ENCODE measurements at regions not wholly inside any gene's neighbourhood (a gene's known extent, or its start where the extent isn't known, plus 50 kb on each side); places are given as distances from the start of the nearest gene placed in this dataset.

DNA sequence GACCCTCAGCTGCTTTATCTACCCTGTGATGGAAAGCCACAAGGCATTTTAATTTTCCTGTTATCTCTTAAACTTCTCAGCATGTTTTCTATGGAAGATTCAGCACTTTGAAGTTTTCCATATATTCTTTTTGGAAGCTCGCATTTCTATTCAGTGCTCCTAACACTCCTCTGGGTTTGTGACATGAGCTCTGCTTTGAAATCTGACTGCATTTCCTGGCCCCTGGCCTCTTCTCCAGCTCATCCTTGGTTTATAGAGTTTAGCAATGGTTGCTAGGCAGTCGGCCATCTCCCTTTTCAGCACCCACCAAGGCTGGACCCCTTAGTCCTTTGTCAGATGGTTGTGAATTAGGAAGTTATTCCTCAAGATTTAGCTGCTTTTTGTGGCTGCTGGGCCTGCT lies 150.6 kb downstream of the KCNA5 start:
- DNase-seq: no peak
- Histone ChIP-seq H3K9me3 (ENCODE audit: control insufficient read depth, low read depth, low read length) (no peaks in the 10 kb centered on the region), H3K36me3 (ENCODE audit: control insufficient read depth, insufficient read depth, low read length) (no peaks in the 10 kb centered on the region), H3K4me3 (ENCODE audit: low read length) (no peak overlapping the region), H3K27me3 (ENCODE audit: control insufficient read depth, insufficient read depth, low read length) (peaks cover 5% of the 10 kb centered on the region), H3K4me1 (ENCODE audit: control insufficient read depth, insufficient read depth, low read length) (no peaks in the 10 kb centered on the region), H3K27ac (ENCODE audit: low read length) (no peak overlapping the region)
- no CpG with 5 or more reads among the region's 2 CpGs for WGBS (ENCODE audit: insufficient coverage, low lambda C conversion rate)

- H3K4me1 ChIP-seq (ENCODE audit: control insufficient read depth, insufficient read depth, low read length): no peaks in the 10 kb centered on the region
- WGBS (ENCODE audit: insufficient coverage, low lambda C conversion rate): no CpG with 5 or more reads among the region's 1 CpG
These were observed 151.6 kb downstream of the KCNA5 start for GRCh38 chr12:5195244-5195643.

GRCh38 chr12:5195691-5196090 lies 152.0 kb downstream of the KCNA5 start:
- 85% methylated on average over 2 of the region's 3 CpGs for WGBS (ENCODE audit: insufficient coverage, low lambda C conversion rate)
- Histone ChIP-seq H3K4me1 (ENCODE audit: control insufficient read depth, insufficient read depth, low read length) (no peaks in the 10 kb centered on the region), H3K27ac (ENCODE audit: low read length) (no peak overlapping the region), H3K9me3 (ENCODE audit: control insufficient read depth, low read depth, low read length) (no peaks in the 10 kb centered on the region), H3K4me3 (ENCODE audit: low read length) (no peak overlapping the region), H3K27me3 (ENCODE audit: control insufficient read depth, insufficient read depth, low read length) (peaks cover 9% of the 10 kb centered on the region), H3K36me3 (ENCODE audit: control insufficient read depth, insufficient read depth, low read length) (no peaks in the 10 kb centered on the region)
- DNase-seq: no peak

More at GRCh38 chr12:5195244-5195643, 151.6 kb downstream of the KCNA5 start:
- DNase-seq: no peak
- Histone ChIP-seq H3K27ac (ENCODE audit: low read length) (no peak overlapping the region), H3K9me3 (ENCODE audit: control insufficient read depth, low read depth, low read length) (no peaks in the 10 kb centered on the region), H3K27me3 (ENCODE audit: control insufficient read depth, insufficient read depth, low read length) (peaks cover 9% of the 10 kb centered on the region), H3K36me3 (ENCODE audit: control insufficient read depth, insufficient read depth, low read length) (no peaks in the 10 kb centered on the region), H3K4me3 (ENCODE audit: low read length) (no peak overlapping the region)

DNA sequence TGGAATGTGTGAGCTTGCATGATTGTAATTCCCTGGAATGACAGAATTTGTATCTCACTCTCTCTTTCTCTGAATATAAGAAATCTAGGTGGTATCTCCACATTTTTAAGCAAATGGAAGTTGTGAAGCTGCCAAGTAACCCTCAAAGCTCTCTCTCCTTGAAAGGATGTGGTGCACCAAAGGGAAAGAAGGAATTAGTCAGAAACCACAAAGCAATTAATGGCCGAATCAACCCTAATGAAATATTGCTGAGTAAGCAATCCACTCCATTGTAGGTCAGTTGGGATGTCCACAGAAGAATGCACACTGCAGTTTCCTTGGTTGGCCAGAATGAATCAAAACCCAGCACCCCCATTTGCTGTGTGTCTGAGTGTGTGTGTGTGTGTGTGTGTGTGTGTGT lies 153.5 kb downstream of the KCNA5 start:
- WGBS (ENCODE audit: insufficient coverage, low lambda C conversion rate): no CpG with 5 or more reads among the region's 1 CpG
- Histone ChIP-seq H3K27me3 (ENCODE audit: control insufficient read depth, insufficient read depth, low read length) (peaks cover 9% of the 10 kb centered on the region), H3K36me3 (ENCODE audit: control insufficient read depth, insufficient read depth, low read length) (no peaks in the 10 kb centered on the region), H3K9me3 (ENCODE audit: control insufficient read depth, low read depth, low read length) (no peaks in the 10 kb centered on the region), H3K4me1 (ENCODE audit: control insufficient read depth, insufficient read depth, low read length) (no peaks in the 10 kb centered on the region), H3K4me3 (ENCODE audit: low read length) (no peak overlapping the region), H3K27ac (ENCODE audit: low read length) (no peak overlapping the region)
- DNase-seq: no peak

DNA sequence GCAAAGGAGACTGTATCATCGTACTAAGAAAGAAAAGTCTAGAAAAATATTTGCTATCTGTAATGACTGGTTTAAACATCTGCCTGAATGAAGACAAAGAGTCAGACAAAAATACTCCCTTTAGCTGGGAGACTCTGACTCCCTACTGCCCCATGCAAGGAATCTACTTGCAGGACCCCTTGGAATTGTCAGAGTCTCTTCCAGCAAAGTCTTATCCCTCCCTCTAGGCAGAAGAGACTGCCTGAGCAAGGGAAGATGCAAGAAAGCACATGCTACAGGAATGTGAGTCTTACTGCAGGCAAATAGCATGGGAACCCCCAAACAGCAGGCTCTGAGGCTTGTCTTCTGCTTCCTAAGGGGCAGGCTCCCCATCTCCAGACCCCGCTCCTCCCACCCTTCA lies 154.0 kb downstream of the KCNA5 start:
- peaks cover 9% of the 10 kb centered on the region for H3K27me3 ChIP-seq (ENCODE audit: control insufficient read depth, insufficient read depth, low read length)
- H3K9me3 ChIP-seq (ENCODE audit: control insufficient read depth, low read depth, low read length): no peaks in the 10 kb centered on the region
- no peak overlapping the region for H3K4me3 ChIP-seq (ENCODE audit: low read length)
- H3K27ac ChIP-seq (ENCODE audit: low read length): no peak overlapping the region
- 100% methylated on average over 1 of the region's 2 CpGs for WGBS (ENCODE audit: insufficient coverage, low lambda C conversion rate)
- no peaks in the 10 kb centered on the region for H3K36me3 ChIP-seq (ENCODE audit: control insufficient read depth, insufficient read depth, low read length)
- no peak for DNase-seq
- H3K4me1 ChIP-seq (ENCODE audit: control insufficient read depth, insufficient read depth, low read length): peaks cover 4% of the 10 kb centered on the region

DNA sequence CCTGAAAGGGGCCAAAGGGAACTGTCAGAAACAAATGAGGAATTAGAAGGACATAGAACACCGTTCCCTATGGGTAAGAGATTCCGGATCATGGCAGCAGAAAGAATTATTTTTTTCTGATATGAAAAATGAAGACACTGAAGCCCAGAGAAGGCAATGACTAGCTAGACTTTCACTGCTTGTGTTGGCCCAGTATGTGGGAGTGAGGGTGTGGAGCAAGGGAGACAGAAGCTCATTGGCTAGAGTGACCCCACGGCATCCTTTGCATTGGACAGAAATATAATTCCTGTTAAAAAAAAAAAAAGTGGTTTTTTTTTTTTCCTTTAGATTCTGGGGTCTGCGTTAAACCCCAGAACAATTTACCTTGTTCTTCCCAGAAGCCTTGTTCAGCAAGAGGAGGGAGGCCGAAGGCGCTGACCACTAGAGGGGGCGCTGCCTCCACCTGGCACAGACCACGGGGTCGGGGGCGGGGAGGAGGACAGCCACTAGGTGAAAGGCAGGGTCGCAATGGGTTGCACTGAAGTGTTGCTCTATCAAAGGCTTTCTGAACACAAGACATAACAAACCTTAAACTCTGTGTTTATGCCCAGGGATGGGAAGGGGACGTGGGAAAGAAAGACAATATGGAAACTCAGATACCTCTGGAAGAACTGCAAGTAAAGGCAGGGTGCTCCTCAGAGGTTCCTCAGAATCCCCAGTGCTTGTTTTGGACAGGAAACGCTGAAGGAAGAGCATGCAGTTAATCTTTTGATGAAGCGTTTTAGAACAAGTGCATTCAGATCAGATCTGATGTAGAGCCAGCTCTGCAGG lies 156.8 kb downstream of the KCNA5 start:
- no peaks in the 10 kb centered on the region for H3K36me3 ChIP-seq (ENCODE audit: control insufficient read depth, insufficient read depth, low read length)
- peaks cover 14% of the 10 kb centered on the region for H3K4me1 ChIP-seq (ENCODE audit: control insufficient read depth, insufficient read depth, low read length)
- 20% methylated on average over 1 of the region's 14 CpGs for WGBS (ENCODE audit: insufficient coverage, low lambda C conversion rate)
- H3K4me3 ChIP-seq (ENCODE audit: low read length): no peak overlapping the region
- peaks cover 6% of the 10 kb centered on the region for H3K27me3 ChIP-seq (ENCODE audit: control insufficient read depth, insufficient read depth, low read length)
- DNase-seq: peak; percentile 35 to 41
- no peak overlapping the region for H3K27ac ChIP-seq (ENCODE audit: low read length)
- no peaks in the 10 kb centered on the region for H3K9me3 ChIP-seq (ENCODE audit: control insufficient read depth, low read depth, low read length)

GRCh38 chr12:5201554-5202218 lies 158.0 kb downstream of the KCNA5 start:
- H3K27ac ChIP-seq (ENCODE audit: low read length): no peak overlapping the region
- peaks cover 14% of the 10 kb centered on the region for H3K4me1 ChIP-seq (ENCODE audit: control insufficient read depth, insufficient read depth, low read length)
- H3K9me3 ChIP-seq (ENCODE audit: control insufficient read depth, low read depth, low read length): no peaks in the 10 kb centered on the region
- peak; percentile 22 to 38 for DNase-seq
- H3K36me3 ChIP-seq (ENCODE audit: control insufficient read depth, insufficient read depth, low read length): no peaks in the 10 kb centered on the region
- peaks cover 6% of the 10 kb centered on the region for H3K27me3 ChIP-seq (ENCODE audit: control insufficient read depth, insufficient read depth, low read length)
- H3K4me3 ChIP-seq (ENCODE audit: low read length): no peak overlapping the region
- WGBS (ENCODE audit: insufficient coverage, low lambda C conversion rate): no CpG with 5 or more reads among the region's 18 CpGs

DNA sequence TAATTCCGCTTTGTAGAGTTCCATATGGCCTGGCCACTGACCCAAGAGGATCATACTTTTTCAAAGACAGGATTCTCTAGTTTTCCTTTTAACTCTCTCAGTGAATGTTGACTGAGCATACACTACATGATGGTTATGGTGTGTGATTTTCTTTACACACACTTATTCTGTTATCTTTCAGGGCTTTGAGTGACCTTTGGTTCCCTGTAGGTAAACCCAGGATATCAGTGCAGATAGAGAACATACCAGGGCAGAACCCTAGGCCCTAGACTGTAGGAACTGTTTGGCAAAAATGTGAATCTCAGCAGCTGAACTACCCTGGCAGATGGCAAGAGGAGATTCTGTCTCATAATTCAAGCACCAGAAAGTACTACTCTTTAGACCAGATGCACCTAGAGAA lies 159.6 kb downstream of the KCNA5 start:
- Histone ChIP-seq H3K27me3 (ENCODE audit: control insufficient read depth, insufficient read depth, low read length) (peaks cover 4% of the 10 kb centered on the region), H3K36me3 (ENCODE audit: control insufficient read depth, insufficient read depth, low read length) (no peaks in the 10 kb centered on the region), H3K9me3 (ENCODE audit: control insufficient read depth, low read depth, low read length) (no peaks in the 10 kb centered on the region), H3K4me3 (ENCODE audit: low read length) (no peak overlapping the region), H3K27ac (ENCODE audit: low read length) (no peak overlapping the region), H3K4me1 (ENCODE audit: control insufficient read depth, insufficient read depth, low read length) (peaks cover 14% of the 10 kb centered on the region)
- no CpG with 5 or more reads among the region's 1 CpG for WGBS (ENCODE audit: insufficient coverage, low lambda C conversion rate)
- DNase-seq: peak; percentile 22 to 68

DNA sequence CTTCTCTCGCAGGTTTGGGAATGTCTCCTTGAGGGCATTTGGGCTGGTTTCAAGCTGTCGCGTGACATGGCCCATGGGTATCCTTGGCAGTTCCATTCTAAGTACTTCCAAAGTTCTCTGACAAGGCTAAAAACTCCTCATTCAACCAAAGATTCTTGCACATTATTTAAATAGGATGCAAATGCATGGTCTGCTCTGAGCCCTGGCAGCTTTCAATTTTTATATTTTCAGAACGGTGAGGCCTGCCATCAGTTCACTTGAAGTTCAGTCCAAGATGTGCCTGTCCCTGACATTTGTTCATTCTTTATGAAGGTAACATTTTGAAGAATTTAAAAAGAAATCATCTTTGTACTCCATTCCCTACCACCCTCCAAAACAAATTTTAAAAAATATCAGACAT lies 160.0 kb downstream of the KCNA5 start:
- WGBS (ENCODE audit: insufficient coverage, low lambda C conversion rate): no CpG with 5 or more reads among the region's 4 CpGs
- no peak for DNase-seq
- Histone ChIP-seq H3K36me3 (ENCODE audit: control insufficient read depth, insufficient read depth, low read length) (no peaks in the 10 kb centered on the region), H3K4me1 (ENCODE audit: control insufficient read depth, insufficient read depth, low read length) (peaks cover 14% of the 10 kb centered on the region), H3K9me3 (ENCODE audit: control insufficient read depth, low read depth, low read length) (no peaks in the 10 kb centered on the region), H3K27ac (ENCODE audit: low read length) (no peak overlapping the region), H3K27me3 (ENCODE audit: control insufficient read depth, insufficient read depth, low read length) (peaks cover 4% of the 10 kb centered on the region), H3K4me3 (ENCODE audit: low read length) (no peak overlapping the region)

DNA sequence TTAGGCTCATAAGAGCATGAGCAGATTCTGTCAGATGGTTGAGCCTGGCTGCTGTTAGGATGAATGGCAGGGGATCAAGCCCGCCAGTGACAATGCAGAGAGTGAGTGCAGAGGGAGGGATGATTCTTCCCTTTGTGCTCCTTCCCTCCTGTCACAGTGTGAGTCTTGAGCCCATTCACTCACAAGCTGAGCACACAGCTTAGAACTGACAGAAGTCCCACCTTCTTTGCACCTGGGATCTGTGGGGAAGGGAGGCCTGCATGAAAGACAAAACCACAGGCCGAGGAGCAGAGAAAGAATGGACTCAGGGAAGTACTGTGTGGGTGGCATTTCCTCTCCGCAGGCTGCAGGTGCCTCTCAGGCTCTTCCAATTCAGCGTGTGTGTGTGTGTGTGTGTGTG lies 160.6 kb downstream of the KCNA5 start:
- no peaks in the 10 kb centered on the region for H3K9me3 ChIP-seq (ENCODE audit: control insufficient read depth, low read depth, low read length)
- H3K27ac ChIP-seq (ENCODE audit: low read length): no peak overlapping the region
- no peak overlapping the region for H3K4me3 ChIP-seq (ENCODE audit: low read length)
- no CpG with 5 or more reads among the region's 4 CpGs for WGBS (ENCODE audit: insufficient coverage, low lambda C conversion rate)
- H3K36me3 ChIP-seq (ENCODE audit: control insufficient read depth, insufficient read depth, low read length): no peaks in the 10 kb centered on the region
- DNase-seq: no peak
- H3K4me1 ChIP-seq (ENCODE audit: control insufficient read depth, insufficient read depth, low read length): peaks cover 14% of the 10 kb centered on the region
- H3K27me3 ChIP-seq (ENCODE audit: control insufficient read depth, insufficient read depth, low read length): peaks cover 4% of the 10 kb centered on the region
